ENCODE measurements at regions not wholly inside any gene's neighbourhood (a gene's known extent, or its start where the extent isn't known, plus 50 kb on each side); places are given as distances from the start of the nearest gene placed in this dataset.

GRCh38 chr5:56692359-56693219, 122.8 kb upstream of the MAP3K1 start:
- peak overlapping the region in 2 of 6 donors; percentile 29 to 46 for H3K27ac Mint-ChIP-seq
- H3K4me1 Mint-ChIP-seq: peaks cover 9 to 30% of the 10 kb centered on the region in 2 donors

GRCh38 chr5:56688402-56688801, 126.9 kb upstream of the MAP3K1 start:
- no peak for DNase-seq
- Mint-ChIP-seq H3K27me3 (ENCODE audit: low read depth in 3 of 3) (peaks cover 2 to 9% (median 7%) of the 10 kb centered on the region in 3 donors), H3K4me3 (no peak overlapping the region), H3K9me3 (no peaks in the 10 kb centered on the region), H3K4me1 (peaks cover 9 to 25% of the 10 kb centered on the region in 2 donors), H3K27ac (no peak overlapping the region), H3K36me3 (no peaks in the 10 kb centered on the region)

More at GRCh38 chr5:56692359-56693219, 122.8 kb upstream of the MAP3K1 start:
- peak overlapping the region in 1 of 5 donors; percentile 13 for H3K4me3 Mint-ChIP-seq
- peaks cover 3 to 6% (median 3%) of the 10 kb centered on the region in 3 donors for H3K27me3 Mint-ChIP-seq (ENCODE audit: low read depth in 3 of 3)
- no peak for DNase-seq
- H3K9me3 Mint-ChIP-seq: no peaks in the 10 kb centered on the region
- no peaks in the 10 kb centered on the region for H3K36me3 Mint-ChIP-seq

DNA sequence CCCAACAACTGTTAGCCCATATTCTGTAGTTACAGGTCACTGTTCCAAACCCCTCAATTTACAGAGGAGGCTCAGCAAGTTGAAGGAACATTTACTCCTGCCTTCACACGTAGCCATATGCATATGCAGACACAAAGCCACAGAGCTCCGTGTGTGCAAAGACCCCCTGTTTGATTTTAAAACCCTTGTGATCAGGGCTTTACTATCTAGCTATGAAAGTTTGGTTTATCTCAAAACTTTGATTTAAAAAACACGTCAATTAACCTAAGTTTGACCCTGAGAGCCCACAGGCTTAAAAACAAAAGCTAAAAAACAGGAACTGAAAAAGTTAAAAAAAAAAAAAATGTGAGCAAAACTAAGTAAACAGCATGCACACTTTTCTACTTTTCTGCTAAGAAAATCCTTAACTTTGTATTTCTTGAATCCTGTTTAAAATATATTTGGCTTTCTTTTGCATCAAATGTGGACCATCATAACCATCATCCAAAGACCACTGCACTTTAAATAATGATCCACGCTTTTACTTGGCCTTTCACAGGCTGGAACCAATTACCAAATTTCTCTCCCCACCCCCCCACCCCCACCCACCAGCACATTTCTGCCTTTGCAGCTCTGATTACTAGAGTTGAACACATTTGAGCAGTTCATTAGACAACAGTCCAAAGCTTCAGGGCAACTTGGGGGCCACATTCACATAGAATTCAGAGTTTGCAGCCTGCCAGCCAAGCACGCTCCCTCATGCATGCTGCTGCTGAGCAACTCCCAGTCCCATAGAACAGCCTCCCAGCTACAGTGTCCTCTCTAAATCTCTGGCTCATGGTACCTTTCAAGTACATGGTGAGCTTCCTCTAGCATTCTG, 128.8 kb upstream of the MAP3K1 start:
- peaks cover 2 to 9% (median 3%) of the 10 kb centered on the region in 3 donors for H3K27me3 Mint-ChIP-seq (ENCODE audit: low read depth in 3 of 3)
- H3K27ac Mint-ChIP-seq: no peak overlapping the region
- no peak overlapping the region for H3K4me3 Mint-ChIP-seq
- no peak for DNase-seq
- H3K4me1 Mint-ChIP-seq: peaks cover 0 to 10% of the 10 kb centered on the region in 2 donors
- H3K36me3 Mint-ChIP-seq: no peaks in the 10 kb centered on the region
- no peaks in the 10 kb centered on the region for H3K9me3 Mint-ChIP-seq

DNA sequence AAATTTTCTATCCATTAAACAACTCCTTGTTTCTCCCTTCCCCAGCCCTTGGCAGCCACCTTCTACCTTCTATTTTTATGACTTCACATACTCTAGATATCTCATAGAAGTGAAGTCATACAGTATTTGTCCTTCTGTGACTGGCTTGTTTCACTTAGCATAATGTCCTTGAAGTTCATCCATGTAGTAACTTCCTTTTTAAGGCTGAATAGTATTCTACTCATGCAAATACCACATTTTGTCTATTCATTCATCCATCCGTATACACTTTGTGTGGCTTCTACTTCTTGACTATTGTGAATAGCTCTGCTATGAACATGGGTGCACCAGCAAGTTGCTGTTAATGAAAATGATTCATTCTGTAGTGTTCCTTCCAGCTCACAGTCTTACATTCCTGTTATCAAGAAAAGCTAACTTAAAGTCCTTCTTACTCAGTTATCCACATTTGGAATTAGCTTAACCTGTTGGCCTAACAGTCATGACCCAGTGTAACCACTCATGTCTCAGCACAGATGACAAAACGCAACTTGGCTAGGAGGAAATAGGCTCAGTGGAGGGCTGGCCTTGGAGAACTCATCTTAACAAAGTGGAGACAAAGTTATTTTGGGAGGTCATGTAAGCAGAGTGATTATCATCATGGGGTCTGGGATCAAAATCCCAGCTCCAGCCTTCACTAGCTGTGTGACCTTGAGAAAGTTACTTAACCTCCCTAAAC, 129.7 kb upstream of the MAP3K1 start:
- peaks cover 0 to 1% of the 10 kb centered on the region in 2 donors for H3K4me1 Mint-ChIP-seq
- H3K4me3 Mint-ChIP-seq: no peak overlapping the region
- H3K27me3 Mint-ChIP-seq (ENCODE audit: low read depth in 3 of 3): peaks cover 2 to 9% (median 3%) of the 10 kb centered on the region in 3 donors
- H3K27ac Mint-ChIP-seq: no peak overlapping the region
- no peaks in the 10 kb centered on the region for H3K9me3 Mint-ChIP-seq
- no peaks in the 10 kb centered on the region for H3K36me3 Mint-ChIP-seq
- DNase-seq: no peak

GRCh38 chr5:56684159-56684558, 131.2 kb upstream of the MAP3K1 start:
- Mint-ChIP-seq H3K9me3 (no peaks in the 10 kb centered on the region), H3K4me1 (no peaks in the 10 kb centered on the region), H3K4me3 (no peak overlapping the region), H3K36me3 (no peaks in the 10 kb centered on the region), H3K27me3 (ENCODE audit: low read depth in 3 of 3) (peaks cover 2 to 7% (median 3%) of the 10 kb centered on the region in 3 donors), H3K27ac (no peak overlapping the region)
- DNase-seq: no peak

- Mint-ChIP-seq H3K36me3 (no peaks in the 10 kb centered on the region), H3K9me3 (no peaks in the 10 kb centered on the region), H3K27ac (no peak overlapping the region), H3K4me3 (no peak overlapping the region), H3K4me1 (no peaks in the 10 kb centered on the region), H3K27me3 (ENCODE audit: low read depth in 3 of 3) (peaks cover 2 to 7% (median 3%) of the 10 kb centered on the region in 3 donors)
- no peak for DNase-seq
Observed at GRCh38 chr5:56683733-56684132, 131.6 kb upstream of the MAP3K1 start.

GRCh38 chr5:56683281-56683680, 132.1 kb upstream of the MAP3K1 start:
- Mint-ChIP-seq H3K4me3 (no peak overlapping the region), H3K36me3 (no peaks in the 10 kb centered on the region), H3K4me1 (no peaks in the 10 kb centered on the region), H3K9me3 (no peaks in the 10 kb centered on the region), H3K27me3 (ENCODE audit: low read depth in 3 of 3) (peaks cover 2 to 6% (median 3%) of the 10 kb centered on the region in 3 donors), H3K27ac (no peak overlapping the region)
- DNase-seq: no peak

- no peaks in the 10 kb centered on the region for H3K9me3 Mint-ChIP-seq
- H3K36me3 Mint-ChIP-seq: no peaks in the 10 kb centered on the region
- DNase-seq: no peak
- H3K4me3 Mint-ChIP-seq: no peak overlapping the region
- H3K27ac Mint-ChIP-seq: no peak overlapping the region
- H3K4me1 Mint-ChIP-seq: no peaks in the 10 kb centered on the region
- peaks cover 0 to 6% (median 2%) of the 10 kb centered on the region in 3 donors for H3K27me3 Mint-ChIP-seq (ENCODE audit: low read depth in 3 of 3)
Observed at GRCh38 chr5:56681346-56681745, 134.0 kb upstream of the MAP3K1 start.

DNA sequence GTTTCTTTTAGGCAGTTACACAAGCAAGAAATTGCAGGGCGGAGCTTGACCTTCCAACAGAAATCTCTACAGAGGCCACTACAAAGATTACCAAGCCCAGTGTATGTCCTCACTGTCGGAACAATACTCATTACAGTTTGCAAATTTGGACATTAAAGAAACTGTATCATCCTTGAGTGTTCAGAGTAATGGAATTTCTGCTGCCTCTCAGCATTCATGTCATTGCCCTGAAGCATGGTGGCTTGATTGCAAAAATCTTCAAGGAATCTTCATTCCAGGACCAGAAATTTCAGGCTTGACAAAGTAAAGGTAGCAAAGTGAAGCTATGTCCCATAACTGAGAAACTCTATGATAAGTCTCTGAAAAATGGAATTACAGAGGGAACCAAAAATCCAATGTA, 134.6 kb upstream of the MAP3K1 start:
- Mint-ChIP-seq H3K27me3 (ENCODE audit: low read depth in 3 of 3) (peaks cover 0 to 5% (median 2%) of the 10 kb centered on the region in 3 donors), H3K36me3 (no peaks in the 10 kb centered on the region), H3K9me3 (no peaks in the 10 kb centered on the region), H3K27ac (no peak overlapping the region), H3K4me3 (no peak overlapping the region), H3K4me1 (no peaks in the 10 kb centered on the region)
- no peak for DNase-seq

DNA sequence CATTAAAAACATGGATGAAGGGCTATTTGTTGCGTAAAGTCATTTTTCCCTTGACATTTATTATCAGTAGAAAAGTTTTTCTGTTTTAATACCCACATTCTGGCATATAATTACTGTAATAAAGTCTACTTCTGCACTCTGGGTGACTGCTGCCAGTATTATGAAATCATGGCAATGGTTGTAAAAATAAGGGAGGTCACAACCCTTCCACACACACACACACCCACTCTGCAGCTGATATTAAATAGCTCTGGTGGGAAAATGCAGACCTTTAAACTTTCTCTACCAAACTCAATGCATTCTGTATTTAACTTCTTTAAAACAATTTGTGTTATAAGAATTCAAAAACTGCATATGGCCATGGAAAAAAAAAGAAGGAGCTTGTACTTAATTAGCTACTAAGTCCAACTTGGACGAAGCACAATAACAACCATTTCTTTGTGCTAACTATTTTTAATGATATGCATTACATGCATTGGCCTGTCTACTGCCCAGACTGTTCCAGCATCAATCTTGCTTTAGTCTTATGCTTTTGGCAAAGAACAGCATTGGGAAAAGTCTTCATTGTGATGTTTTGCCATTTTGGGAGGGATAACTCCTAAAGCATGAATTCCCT, 137.6 kb upstream of the MAP3K1 start:
- Mint-ChIP-seq H3K27ac (no peak overlapping the region), H3K4me1 (peaks cover 0 to 4% of the 10 kb centered on the region in 2 donors), H3K9me3 (no peaks in the 10 kb centered on the region), H3K36me3 (peaks cover 0 to 4% (median 0%) of the 10 kb centered on the region in 3 donors), H3K4me3 (no peak overlapping the region), H3K27me3 (ENCODE audit: low read depth in 3 of 3) (peaks cover 0 to 2% (median 0%) of the 10 kb centered on the region in 3 donors)
- DNase-seq: no peak

- peaks cover 11 to 16% of the 10 kb centered on the region in 2 donors for H3K4me1 Mint-ChIP-seq
- DNase-seq: no peak
- H3K9me3 Mint-ChIP-seq: no peaks in the 10 kb centered on the region
- H3K27ac Mint-ChIP-seq: no peak overlapping the region
- no peak overlapping the region for H3K4me3 Mint-ChIP-seq
- H3K36me3 Mint-ChIP-seq: peaks cover 0 to 4% (median 0%) of the 10 kb centered on the region in 3 donors
- peaks cover 0 to 2% (median 0%) of the 10 kb centered on the region in 3 donors for H3K27me3 Mint-ChIP-seq (ENCODE audit: low read depth in 3 of 3)
Observed at GRCh38 chr5:56676091-56676768, 139.1 kb upstream of the MAP3K1 start.

GRCh38 chr5:56674441-56674840, 140.9 kb upstream of the MAP3K1 start:
- H3K27me3 Mint-ChIP-seq (ENCODE audit: low read depth in 3 of 3): peaks cover 0 to 2% (median 0%) of the 10 kb centered on the region in 3 donors
- peaks cover 29 to 33% of the 10 kb centered on the region in 2 donors for H3K4me1 Mint-ChIP-seq
- no peaks in the 10 kb centered on the region for H3K9me3 Mint-ChIP-seq
- no peak for DNase-seq
- H3K36me3 Mint-ChIP-seq: peaks cover 0 to 4% (median 0%) of the 10 kb centered on the region in 3 donors
- H3K27ac Mint-ChIP-seq: no peak overlapping the region
- H3K4me3 Mint-ChIP-seq: no peak overlapping the region

DNA sequence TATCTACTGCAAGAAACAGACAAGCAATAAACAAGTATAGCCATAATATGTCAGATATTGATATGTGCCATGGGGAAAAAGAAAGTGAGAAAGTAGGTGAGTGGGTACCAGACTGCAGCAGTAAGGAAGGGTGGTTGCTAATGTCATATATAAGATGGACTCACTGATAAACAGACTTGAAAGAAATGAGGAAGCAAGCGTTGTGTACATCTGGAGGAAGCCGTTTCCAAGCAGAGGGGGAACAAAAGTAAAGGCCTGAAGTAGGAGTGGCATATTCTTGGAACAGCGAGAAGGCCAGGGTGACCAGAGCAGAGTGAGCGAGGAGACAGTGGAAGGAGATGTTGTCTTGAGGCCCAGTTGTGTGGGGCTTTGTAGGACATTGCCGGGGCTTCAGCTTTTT, 142.2 kb upstream of the MAP3K1 start:
- peaks cover 0 to 4% (median 0%) of the 10 kb centered on the region in 3 donors for H3K36me3 Mint-ChIP-seq
- H3K27me3 Mint-ChIP-seq (ENCODE audit: low read depth in 3 of 3): peaks cover 0 to 2% (median 0%) of the 10 kb centered on the region in 3 donors
- H3K9me3 Mint-ChIP-seq: no peaks in the 10 kb centered on the region
- peaks cover 39 to 41% of the 10 kb centered on the region in 2 donors for H3K4me1 Mint-ChIP-seq
- no peak for DNase-seq
- H3K4me3 Mint-ChIP-seq: no peak overlapping the region
- peak overlapping the region in 2 of 6 donors; percentile 2 to 31 for H3K27ac Mint-ChIP-seq

Data from immature natural killer cell (primary cell).